Fibroblast of skin of right quadriceps (primary cell): ENCODE measurements at regions not wholly inside any gene's neighbourhood (a gene's known extent, or its start where the extent isn't known, plus 50 kb on each side); places are given as distances from the start of the nearest gene placed in this dataset.
"Not testable (repeated sequence)": the region's sequence is repeated elsewhere in the genome, so short reads cannot be mapped to it uniquely, and the experiment has no call there.

ENCODE experiments used
- DNase-seq: peaks from one replicate; pipeline ENCODE4 v3.0.0-alpha.2; 2013

GRCh38 chr21:17389311-17389710, 123.5 kb upstream of the CXADR start:
- DNase-seq = no peak

GRCh38 chr21:17390569-17390968, 122.3 kb upstream of the CXADR start:
- DNase-seq = no peak

- no peak for DNase-seq
Measured at GRCh38 chr21:17391811-17392340, 121.0 kb upstream of the CXADR start.

- no peak for DNase-seq
Measured at GRCh38 chr21:17393413-17393812, 119.4 kb upstream of the CXADR start.

- no peak for DNase-seq
Measured at GRCh38 chr21:17396948-17397347, 115.9 kb upstream of the CXADR start.

GRCh38 chr21:17397703-17398102, 115.1 kb upstream of the CXADR start:
- DNase-seq = no peak

GRCh38 chr21:17398954-17399353, 113.9 kb upstream of the CXADR start:
- not testable (repeated sequence) for DNase-seq

GRCh38 chr21:17402937-17403336, 109.9 kb upstream of the CXADR start:
- DNase-seq = no peak

- no peak for DNase-seq
Measured at GRCh38 chr21:17406202-17406601, 106.6 kb upstream of the CXADR start.

- DNase-seq = no peak
Measured at GRCh38 chr21:17414766-17415165, 98.1 kb upstream of the CXADR start.

- no peak for DNase-seq
Measured at GRCh38 chr21:17416139-17416538, 96.7 kb upstream of the CXADR start.

GRCh38 chr21:17422931-17423330, 89.9 kb upstream of the CXADR start:
- no peak for DNase-seq

- DNase-seq = no peak
Measured at GRCh38 chr21:17427157-17427556, 85.7 kb upstream of the CXADR start.

GRCh38 chr21:17427831-17428483, 84.9 kb upstream of the CXADR start:
- no peak for DNase-seq

- no peak for DNase-seq
Measured at GRCh38 chr21:17428484-17428869, 84.4 kb upstream of the CXADR start.

GRCh38 chr21:17428980-17429379, 83.9 kb upstream of the CXADR start:
- DNase-seq = no peak

- DNase-seq = no peak
Measured at GRCh38 chr21:17429936-17430335, 82.9 kb upstream of the CXADR start.

GRCh38 chr21:17432732-17433057, 80.1 kb upstream of the CXADR start:
- DNase-seq = no peak

- no peak for DNase-seq
Measured at GRCh38 chr21:17433730-17434129, 79.1 kb upstream of the CXADR start.

- DNase-seq = no peak
Measured at GRCh38 chr21:17435565-17436543, 77.0 kb upstream of the CXADR start.

GRCh38 chr21:17436626-17437111, 76.2 kb upstream of the CXADR start:
- DNase-seq = no peak

- no peak for DNase-seq
Measured at GRCh38 chr21:17438635-17439034, 74.2 kb upstream of the CXADR start.

- DNase-seq = no peak
Measured at GRCh38 chr21:17440969-17441368, 71.9 kb upstream of the CXADR start.

GRCh38 chr21:17441370-17441769, 71.5 kb upstream of the CXADR start:
- DNase-seq = no peak
